HG02973 (cell line): ENCODE measurements at regions not wholly inside any gene's neighbourhood (a gene's known extent, or its start where the extent isn't known, plus 50 kb on each side); places are given as distances from the start of the nearest gene placed in this dataset.
"Not testable (repeated sequence)": the region's sequence is repeated elsewhere in the genome, so short reads cannot be mapped to it uniquely, and the experiment has no call there.

Experiments
- ATAC-seq: cut with Tn5 transposase; IDR thresholded peaks from one replicate; pipeline ENCODE4 v1.9.1; 2021; ENCODE audit warnings: moderate library complexity; ENCODE audit not compliant: unreplicated experiment

DNA sequence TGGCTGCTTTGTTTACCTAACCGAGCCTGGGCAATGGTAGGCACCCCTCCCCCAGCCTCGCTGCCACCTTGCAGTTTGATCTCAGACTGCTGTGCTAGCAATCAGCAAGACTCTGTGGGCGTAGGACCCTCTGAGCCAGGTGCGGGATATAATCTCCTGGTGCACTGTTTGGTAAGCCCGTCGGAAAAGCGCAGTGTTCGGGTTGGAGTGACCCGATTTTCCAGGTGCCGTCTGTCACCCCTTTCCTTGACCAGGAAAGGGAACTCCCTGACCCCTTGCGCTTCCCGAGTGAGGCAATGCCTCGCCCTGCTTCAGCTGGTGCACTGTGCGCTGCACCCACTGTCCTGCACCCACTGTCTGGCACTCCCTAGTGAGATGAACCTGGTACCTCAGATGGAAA is 482.2 kb upstream of the SMC2 start:
- ATAC-seq = not testable (repeated sequence)

GRCh38 chr9:103615994-103616393 is 478.1 kb upstream of the SMC2 start:
- no peak for ATAC-seq

DNA sequence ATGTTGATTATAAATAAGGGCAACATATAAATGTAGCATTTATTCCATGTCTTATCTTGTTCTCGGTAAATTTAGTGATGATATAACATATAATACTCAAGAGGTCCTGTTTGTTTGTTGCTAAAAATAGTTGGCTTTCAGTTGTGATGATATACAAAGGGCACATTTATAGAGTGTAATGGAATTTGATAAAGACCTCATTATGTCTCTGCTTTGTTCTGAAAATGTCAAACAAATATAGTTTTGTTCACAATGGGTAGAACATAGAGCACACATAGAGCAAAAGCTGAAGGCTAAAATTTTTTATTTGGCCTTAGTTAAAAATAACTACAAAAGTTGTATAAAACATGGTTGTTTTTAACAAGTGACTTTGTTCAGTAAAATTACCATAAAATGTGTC is 477.1 kb upstream of the SMC2 start:
- no peak for ATAC-seq

DNA sequence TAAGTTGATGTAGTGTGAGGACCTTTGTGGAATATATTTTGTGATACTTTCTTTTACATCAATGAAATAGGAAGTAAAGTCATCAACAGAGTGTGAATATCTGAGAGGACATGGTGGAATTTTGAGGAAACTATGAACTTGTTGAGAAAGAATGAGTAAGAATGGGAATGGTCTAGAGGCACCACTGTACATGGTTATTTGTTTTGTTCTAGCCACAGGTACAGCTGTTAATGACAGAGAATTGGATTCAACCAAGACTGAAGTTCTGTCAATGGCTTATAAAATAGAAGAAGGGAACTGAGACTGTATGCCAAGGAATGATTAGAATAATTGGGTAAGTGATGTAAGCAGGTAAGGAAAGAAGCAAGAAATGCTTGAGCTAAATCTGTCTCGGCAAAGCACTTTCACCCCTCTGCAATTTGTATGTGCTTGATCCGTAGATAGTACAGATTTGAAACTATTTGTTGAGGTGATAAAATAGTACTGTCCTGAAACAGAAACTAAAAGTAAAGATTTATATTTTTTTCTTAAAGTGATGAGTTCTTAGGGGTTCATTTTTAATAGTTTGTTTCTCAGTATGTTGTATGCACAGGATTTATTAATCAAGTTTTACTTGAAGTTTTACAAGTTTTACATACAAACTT is 468.8 kb upstream of the SMC2 start:
- ATAC-seq = no peak

DNA sequence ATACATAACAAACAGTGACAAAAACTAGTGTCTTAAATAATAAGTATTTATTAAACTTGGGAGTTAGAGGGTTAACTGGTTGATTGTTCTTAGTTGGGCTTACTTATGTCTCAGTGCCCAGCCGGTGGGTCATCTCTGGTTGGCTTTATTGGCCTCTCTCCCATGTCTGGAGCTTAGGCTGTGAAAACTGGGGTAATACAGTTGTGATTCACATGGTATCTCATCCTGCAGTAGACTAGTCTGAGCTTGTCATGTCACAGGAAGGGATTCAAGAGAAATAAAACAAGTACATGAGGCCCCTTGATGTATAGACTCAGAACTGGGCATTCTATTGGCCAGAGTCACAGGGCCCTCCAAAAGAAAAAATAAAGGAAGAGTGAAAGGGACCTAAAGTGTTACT is 466.4 kb upstream of the SMC2 start:
- no peak for ATAC-seq

- ATAC-seq = no peak
These were observed 445.0 kb upstream of the SMC2 start for GRCh38 chr9:103649086-103649485.

DNA sequence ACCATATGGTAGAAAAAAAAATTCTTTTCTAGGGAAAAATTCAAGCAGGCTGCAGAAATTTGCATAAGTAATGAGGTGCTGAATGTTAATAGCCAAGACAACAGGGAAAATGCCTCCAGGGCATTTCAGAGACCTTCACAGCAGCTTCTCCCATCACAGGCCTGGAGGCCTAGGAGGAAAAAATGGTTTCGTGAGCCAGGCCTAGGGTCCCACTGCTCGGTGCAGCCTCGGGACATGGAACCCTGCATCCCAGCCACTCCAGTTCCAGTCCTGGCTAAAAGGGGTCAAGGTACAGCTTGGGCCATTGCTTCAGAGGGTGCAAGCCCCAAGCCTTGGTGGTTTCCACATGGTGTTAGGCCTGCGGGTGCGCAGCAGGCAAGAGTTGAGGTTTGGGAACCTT is 436.0 kb upstream of the SMC2 start:
- ATAC-seq = no peak

DNA sequence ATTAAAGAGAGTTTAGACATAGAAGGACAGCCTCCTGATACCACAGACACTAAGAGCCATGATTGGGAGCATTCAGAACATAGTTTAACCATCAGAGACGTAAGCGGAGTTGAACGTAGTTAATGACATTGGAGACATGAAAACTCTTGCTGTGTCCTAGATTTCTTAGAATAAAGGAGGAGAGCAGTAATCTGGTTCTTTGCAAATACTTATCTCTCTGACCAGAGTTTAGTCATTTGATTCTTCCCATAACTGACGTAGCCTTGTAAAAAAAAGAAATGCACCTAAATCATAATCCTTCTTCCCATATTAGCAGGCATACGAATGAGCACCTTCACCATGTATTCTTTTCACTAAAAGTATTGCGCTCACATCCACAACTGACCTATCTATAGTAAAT is 433.3 kb upstream of the SMC2 start:
- ATAC-seq = no peak

GRCh38 chr9:103661663-103662062 is 432.4 kb upstream of the SMC2 start:
- ATAC-seq = no peak

- no peak for ATAC-seq
These were observed 424.8 kb upstream of the SMC2 start for GRCh38 chr9:103669296-103669695.

DNA sequence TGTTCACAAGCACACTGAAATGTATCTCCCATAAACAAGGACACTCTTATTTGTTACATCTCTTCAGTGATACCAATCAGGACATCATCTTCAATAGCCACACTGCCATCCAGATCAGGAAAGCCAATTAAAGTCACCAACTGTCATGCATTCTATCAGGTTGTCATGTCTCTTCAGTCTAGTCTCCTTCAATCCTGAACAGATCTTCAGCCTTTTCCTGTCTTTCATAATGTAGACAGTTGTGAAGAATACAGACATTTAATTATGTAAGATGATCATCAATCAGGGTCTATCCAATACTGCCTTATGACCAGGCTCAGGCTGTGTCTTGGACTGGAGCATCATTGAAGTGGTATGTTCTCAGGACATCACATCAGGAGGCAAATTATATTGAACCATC is 419.8 kb upstream of the SMC2 start:
- no peak for ATAC-seq

- ATAC-seq = no peak
These were observed 413.5 kb upstream of the SMC2 start for GRCh38 chr9:103680581-103680980.

- no peak for ATAC-seq
These were observed 412.7 kb upstream of the SMC2 start for GRCh38 chr9:103681435-103681834.

DNA sequence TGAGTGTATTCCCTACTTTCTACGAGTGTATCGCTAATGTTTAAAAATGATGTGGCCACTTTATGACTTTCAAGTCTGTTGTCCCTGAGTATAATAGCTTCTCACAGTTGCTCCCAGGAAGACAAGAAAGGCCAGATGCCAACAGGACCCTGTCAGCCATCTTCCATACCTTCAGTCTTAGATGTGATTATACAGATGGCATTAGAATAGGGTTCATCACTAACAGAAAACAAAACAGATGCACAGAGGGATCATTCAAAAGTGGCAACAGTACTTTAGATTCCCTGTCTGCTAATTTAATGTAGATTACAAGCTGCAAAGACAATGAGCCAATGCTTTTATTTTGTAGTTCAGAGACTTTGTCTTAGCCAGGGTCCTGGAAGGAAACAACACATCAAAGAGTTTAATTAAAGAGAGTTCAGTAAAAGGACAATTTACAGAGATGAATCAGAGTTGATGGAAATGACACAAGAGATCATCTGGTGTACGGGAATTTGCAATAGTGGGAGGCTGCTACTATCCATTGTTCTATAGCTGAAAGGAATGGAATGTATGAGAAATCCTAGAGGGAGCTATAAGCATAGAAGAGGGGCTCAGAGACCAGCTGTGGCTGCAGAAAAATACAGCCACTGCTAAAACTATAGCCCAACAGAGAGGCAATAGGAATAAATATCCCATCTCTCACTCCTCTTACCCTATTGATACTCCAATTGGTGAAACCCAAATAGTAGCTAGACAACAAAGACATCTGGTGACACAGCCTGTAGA is 393.7 kb upstream of the SMC2 start:
- no peak for ATAC-seq

DNA sequence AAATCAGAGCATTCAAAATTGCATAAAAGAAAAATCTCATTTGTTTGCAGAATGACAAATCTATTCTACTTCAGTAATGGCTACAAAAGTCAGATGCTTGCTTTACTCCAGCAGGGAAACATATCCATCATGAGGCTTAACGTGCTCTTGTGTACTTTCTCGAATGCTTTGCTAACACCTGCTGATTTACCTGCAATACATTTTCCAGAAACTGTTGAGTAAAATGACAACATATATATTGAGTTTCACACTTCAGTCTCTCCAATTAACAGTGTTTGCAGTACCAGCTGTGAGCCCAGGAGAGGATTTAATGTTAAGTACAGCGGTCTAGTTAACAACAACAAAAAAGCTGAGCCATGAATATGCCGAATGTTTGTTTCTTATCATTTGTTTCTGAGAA is 391.5 kb upstream of the SMC2 start:
- no peak for ATAC-seq

GRCh38 chr9:103707181-103707580 is 386.9 kb upstream of the SMC2 start:
- ATAC-seq = no peak

GRCh38 chr9:103709366-103709765 is 384.7 kb upstream of the SMC2 start:
- no peak for ATAC-seq

DNA sequence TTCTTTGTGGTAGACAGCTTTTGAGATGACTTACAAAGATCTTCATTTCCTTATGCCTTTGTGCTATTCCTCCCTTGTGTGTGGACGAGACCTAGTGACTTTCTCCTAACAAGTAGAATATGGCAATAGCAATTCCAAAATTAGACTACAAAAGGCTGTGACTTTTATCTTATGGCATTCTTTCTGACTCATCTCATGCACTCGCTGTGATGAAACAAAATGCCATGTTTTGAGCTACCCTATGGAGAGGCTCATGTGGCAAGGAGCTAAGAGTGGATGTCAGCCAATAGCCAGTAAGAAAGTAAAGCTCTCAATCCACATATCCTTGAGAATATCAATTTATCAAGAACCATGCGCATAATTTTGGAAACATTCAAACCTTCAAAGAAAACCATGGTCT is 380.5 kb upstream of the SMC2 start:
- ATAC-seq = no peak

- ATAC-seq = no peak
These were observed 379.1 kb upstream of the SMC2 start for GRCh38 chr9:103714992-103715391.

DNA sequence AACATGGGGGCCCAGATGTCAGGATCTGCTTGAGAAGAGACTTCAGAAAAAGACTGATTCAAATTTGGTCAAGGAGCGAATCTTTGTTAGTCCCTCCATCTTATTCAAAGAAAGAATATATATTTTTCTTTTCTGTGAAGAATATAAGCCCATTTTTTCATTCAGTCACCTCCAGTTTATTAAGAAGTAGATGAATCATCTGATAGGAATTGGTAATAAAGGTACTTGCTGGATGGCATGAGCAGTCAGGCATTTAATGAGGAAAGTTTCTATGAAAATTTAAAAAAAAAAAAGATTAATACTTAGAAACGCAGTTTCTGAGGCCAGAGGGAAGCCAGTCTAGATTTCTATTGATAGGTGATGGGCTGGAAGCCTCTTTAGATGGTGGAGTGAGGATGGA is 373.1 kb upstream of the SMC2 start:
- no peak for ATAC-seq

DNA sequence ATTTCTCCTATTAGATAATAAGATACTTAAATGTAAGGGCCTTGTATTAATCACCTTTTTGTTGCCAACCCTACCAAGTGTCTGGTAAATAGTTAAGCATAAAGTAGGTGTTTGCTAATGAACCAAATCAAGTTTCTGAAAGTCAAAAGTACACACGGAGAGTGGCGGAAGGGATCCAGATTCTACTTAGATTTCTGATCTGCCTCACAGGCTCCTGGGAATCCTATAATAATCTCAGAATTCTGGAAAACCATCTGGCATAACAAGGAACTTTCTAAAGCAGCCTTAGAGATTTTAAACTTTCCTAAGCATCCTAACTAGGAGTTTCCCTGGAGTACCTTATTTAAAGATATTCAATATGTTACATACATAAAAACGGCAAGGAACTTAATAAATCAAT is 363.2 kb upstream of the SMC2 start:
- no peak for ATAC-seq

GRCh38 chr9:103731541-103731940 is 362.6 kb upstream of the SMC2 start:
- no peak for ATAC-seq

DNA sequence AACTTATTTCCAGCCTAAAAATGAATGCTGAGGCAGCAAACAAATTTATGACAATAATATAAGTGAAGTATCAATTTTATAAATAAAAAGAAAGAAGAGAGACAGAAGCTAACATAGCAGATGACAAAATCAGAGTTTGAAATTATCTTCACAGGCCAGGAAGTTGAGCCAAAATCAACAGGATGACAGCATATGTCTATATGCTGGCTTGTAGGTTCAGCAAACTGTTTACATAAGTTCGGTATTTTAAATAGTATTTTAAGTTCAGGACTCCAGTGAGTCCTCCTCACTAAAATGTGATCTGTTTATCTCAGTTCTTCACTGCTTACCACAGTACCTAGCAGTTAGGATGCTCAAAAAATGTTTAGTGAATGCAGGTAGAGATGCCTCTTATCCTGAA is 359.6 kb upstream of the SMC2 start:
- no peak for ATAC-seq
